ENCODE measurements at regions not wholly inside any gene's neighbourhood (a gene's known extent, or its start where the extent isn't known, plus 50 kb on each side); places are given as distances from the start of the nearest gene placed in this dataset.

DNA sequence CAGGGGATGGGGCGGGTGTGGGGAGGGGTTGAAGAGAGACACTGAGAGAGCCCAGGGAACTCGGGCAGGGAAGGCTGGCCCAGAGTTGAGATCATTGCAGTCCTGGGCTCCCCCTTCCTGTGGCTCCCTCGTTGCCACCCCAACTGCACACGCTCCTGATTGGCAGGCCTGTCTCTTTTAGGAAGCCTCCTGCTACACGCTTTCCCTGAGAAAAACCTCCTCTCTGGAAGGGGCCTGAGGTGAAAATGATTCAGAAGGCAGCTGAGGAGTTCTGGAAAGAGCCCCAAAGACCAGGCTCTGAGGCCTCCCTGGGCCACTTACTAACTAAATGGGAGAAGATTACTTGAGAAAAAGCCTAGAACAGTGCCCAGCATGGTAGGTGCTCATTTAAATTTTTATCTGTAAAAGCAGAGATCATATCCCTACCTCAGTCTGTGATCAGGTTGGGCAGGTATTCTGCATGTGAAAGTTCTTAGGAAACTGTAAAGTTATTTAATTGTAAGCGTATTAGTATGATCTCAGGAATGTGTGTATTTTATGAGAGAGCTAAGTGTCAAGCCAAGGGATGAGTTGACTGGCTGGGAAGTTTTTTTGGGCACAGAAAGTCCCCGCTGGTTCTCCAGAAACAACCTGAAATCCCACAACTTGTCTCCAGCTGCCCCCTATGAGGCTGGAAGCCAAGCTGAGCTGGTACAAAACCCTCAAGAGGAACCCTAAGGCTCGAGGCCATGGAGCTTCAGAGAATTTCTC, 65.2 kb upstream of the EPS8L3 start:
- 89% methylated on average over 8 of the region's 8 CpGs for WGBS, 2 donors
- DNase-seq (no peak), ATAC-seq (no peak)
- Histone ChIP-seq H3K4me3 (no peak overlapping the region), H3K27ac (no peak overlapping the region), H3K36me3 (no peaks in the 10 kb centered on the region), H3K9me3 (peaks cover 0 to 5% (median 0%) of the 10 kb centered on the region in 11 donors), H3K4me1 (peaks cover 7 to 40% (median 21%) of the 10 kb centered on the region in 9 donors), H3K27me3 (no peaks in the 10 kb centered on the region)
- no peak for TF ChIP-seq CTCF (IDR thresholded peaks at IDR 0.05)
- intact Hi-C loops (cut with DNase I), result loop anchor here in 1 of 10 donors (10.0 kb wide), 1 partner anchor 46 kb away; no protein-coding TSS in a partner anchor

DNA sequence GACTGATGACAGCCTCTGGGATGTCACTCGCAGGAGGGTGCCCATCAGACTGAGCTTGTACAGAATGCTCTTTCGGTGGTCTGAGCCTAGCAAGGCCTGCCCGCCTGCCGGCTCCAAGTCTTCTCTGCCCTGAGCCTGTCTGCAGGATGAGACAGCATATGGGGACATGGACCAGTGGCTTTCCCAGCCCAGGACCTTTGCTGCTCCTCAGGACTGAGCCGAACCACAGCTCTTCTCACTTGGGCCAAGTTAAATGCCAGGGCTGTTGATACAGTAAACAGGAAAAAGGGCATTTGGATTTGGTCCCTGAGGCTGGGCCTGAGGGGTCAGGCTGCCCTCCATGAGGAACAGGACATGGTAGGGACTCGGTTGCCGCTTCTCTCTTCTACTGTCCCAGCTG, 64.3 kb upstream of the EPS8L3 start:
- WGBS, 2 donors, result 95 to 96% methylated on average over 7 of the region's 7 CpGs
- Histone ChIP-seq H3K9me3 (peaks cover 0 to 5% (median 0%) of the 10 kb centered on the region in 11 donors), H3K4me1 (peaks cover 10 to 49% (median 28%) of the 10 kb centered on the region in 9 donors), H3K27ac (no peak overlapping the region), H3K36me3 (no peaks in the 10 kb centered on the region), H3K4me3 (no peak overlapping the region), H3K27me3 (no peaks in the 10 kb centered on the region)
- no peak for TF ChIP-seq CTCF (IDR thresholded peaks at IDR 0.05)
- intact Hi-C loops (cut with DNase I), result loop anchor here in 1 of 10 donors (10.0 kb wide), 1 partner anchor 47 kb away; no protein-coding TSS in a partner anchor
- DNase-seq (no peak), ATAC-seq (no peak)

DNA sequence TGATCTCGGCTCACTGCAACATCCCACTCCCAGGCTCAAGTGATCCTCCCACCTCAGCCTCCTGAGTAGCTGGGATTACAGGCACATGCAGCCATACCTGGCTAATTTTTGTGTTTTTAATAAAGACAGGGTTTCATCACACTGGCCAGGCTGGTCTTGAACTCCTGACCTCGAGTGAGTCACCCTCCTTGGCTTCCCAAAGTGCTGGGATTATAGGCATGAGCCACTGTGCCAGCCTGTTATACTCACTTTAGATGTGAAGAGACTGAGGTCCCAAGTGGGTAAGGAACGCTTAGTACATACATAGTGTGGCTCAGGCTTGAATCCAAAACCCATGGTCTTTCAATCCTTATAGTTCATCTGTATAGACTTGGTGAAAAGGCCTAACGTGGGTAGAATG, 63.7 kb upstream of the EPS8L3 start:
- no peak overlapping the region for H3K27ac ChIP-seq
- intact Hi-C loops (cut with DNase I), result loop anchor here in 1 of 10 donors (10.0 kb wide), 1 partner anchor 47 kb away; no protein-coding TSS in a partner anchor
- DNase-seq (no peak), ATAC-seq (no peak)
- no peaks in the 10 kb centered on the region for H3K27me3 ChIP-seq
- peaks cover 10 to 54% (median 30%) of the 10 kb centered on the region in 9 donors for H3K4me1 ChIP-seq
- H3K36me3 ChIP-seq, result no peaks in the 10 kb centered on the region
- H3K4me3 ChIP-seq, result no peak overlapping the region
- no peak for TF ChIP-seq CTCF (IDR thresholded peaks at IDR 0.05)
- H3K9me3 ChIP-seq, result peaks cover 0 to 5% (median 0%) of the 10 kb centered on the region in 11 donors
- WGBS, 2 donors, result 91 to 93% methylated on average over 4 of the region's 4 CpGs

DNA sequence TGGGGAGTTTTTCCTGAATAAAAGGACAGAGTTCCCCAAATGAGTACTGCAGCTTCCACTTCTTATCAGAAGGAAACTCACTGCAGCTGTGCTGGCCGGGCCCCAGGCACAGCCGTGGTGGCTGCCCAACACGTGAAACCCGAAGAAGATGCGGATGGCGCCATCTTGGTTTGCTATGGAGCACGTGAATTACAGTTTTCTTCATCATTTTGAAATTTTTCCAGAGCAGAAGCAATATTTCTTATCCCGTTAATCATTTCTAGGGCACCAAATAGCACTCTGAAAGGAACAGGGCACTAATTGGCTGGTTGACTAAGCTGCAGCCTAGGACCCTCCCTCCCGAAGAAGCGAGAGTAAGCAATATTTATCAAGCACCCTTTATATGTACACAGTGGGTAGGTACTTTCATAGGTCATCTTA, 63.2 kb upstream of the EPS8L3 start:
- DNase-seq (peak; percentile 53 to 63), ATAC-seq (peak in 5 of 8 donors; percentile 48 to 69 (median 59))
- TF ChIP-seq CTCF (IDR thresholded peaks at IDR 0.05), result no peak

More for the DNA sequence above, 63.2 kb upstream of the EPS8L3 start:
- H3K4me1 ChIP-seq, result peaks cover 14 to 59% (median 36%) of the 10 kb centered on the region in 9 donors
- 54 to 62% methylated on average over 10 of the region's 10 CpGs for WGBS, 2 donors
- H3K27ac ChIP-seq, result peak overlapping the region in 7 of 10 donors; percentile 8 to 72 (median 46)
- no peak overlapping the region for H3K4me3 ChIP-seq
- no peaks in the 10 kb centered on the region for H3K9me3 ChIP-seq
- intact Hi-C loops (cut with DNase I), result loop anchor here in 2 of 10 donors (1.0 to 10.0 kb wide), 2 partner anchors 48 kb away; no protein-coding TSS in a partner anchor
- no peaks in the 10 kb centered on the region for H3K36me3 ChIP-seq
- no peaks in the 10 kb centered on the region for H3K27me3 ChIP-seq
